ENCODE measurements at regions not wholly inside any gene's neighbourhood (a gene's known extent, or its start where the extent isn't known, plus 50 kb on each side); places are given as distances from the start of the nearest gene placed in this dataset.
"Not testable (repeated sequence)": the region's sequence is repeated elsewhere in the genome, so short reads cannot be mapped to it uniquely, and the experiment has no call there.

DNA sequence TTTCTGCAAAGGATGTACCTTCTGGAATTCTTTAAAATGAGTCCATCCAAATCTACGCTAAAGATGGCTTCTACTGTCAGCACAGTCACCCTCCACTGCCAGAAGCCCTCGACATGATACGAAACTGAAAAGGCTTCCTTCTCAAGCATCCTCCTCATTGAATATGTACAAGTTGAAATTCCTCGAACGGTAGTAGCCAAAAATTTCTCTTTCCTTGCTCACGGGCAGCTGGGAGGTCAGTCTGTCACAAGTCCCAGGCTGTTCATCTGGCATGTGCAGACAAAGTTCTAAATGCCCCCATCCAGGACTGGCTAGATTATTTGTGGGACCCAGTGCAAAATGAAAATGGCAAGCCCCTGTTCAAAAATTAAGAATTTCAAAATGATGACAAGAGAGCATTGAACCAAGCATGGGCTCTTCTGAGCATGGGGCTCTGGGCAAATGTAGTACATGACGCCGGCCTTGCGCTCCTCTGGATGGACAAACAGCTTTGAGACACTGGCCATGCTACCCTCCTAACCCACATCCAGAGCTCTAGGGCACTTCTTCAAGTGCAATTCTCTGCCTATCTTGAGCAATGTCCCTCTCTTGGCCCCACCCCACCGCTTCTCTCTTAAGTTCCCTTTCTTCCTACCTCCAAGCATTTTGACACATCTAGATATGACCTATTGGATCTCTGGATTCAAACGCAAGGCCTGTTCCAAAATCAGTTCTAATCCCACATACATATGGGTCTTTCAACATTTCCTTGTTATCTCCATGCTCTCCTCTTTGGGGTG lies 78.9 kb upstream of the FLT1 start:
- DNase-seq (no peak), ATAC-seq (ENCODE audit: low read depth in 2 of 2) (no peak)
- Histone ChIP-seq H3K27ac (ENCODE audit: insufficient read depth, low read length, poor library complexity, severe bottlenecking) (no peak overlapping the region), H3K4me1 (ENCODE audit: control insufficient read depth, insufficient read depth, low read length, poor library complexity, severe bottlenecking) (no peaks in the 10 kb centered on the region), H3K27me3 (ENCODE audit: control insufficient read depth, insufficient read depth, low read length) (no peaks in the 10 kb centered on the region), H3K9me3 (ENCODE audit: control insufficient read depth in 2 of 2, low read length in 2 of 2) (no peaks in the 10 kb centered on the region), H3K36me3 (ENCODE audit: control insufficient read depth, insufficient read depth, low read length) (no peaks in the 10 kb centered on the region), H3K4me3 (ENCODE audit: low read depth, low read length) (no peak overlapping the region)
- Mint-ChIP-seq H3K4me3 (no peak overlapping the region), H3K27me3 (peaks cover 13% of the 10 kb centered on the region), H3K27ac (no peak overlapping the region), H3K9me3 (no peaks in the 10 kb centered on the region), H3K4me1 (peaks cover 0 to 2% (median 0%) of the 10 kb centered on the region in 4 donors), H3K36me3 (no peaks in the 10 kb centered on the region)

DNA sequence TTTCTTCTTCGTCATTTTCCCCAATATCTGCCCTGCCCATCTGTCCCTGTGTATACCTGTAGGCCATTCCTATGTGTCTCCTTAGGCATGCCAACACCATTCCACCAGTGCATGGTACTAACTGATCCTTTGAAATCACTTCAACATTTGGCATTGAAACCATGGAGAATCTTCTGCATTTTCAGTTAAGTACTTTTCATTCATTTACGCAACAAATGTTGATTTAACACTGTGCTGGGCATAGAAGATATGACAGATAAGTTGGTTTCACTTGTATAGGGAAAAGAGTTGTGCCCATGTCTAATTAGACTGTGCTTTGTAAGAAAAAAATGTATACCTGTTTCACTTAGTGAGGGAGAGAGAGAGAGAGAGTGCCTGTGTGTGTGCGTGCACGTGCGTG lies 77.9 kb upstream of the FLT1 start:
- no peak overlapping the region for H3K4me3 ChIP-seq (ENCODE audit: low read depth, low read length)
- no peaks in the 10 kb centered on the region for H3K4me1 ChIP-seq (ENCODE audit: control insufficient read depth, insufficient read depth, low read length, poor library complexity, severe bottlenecking)
- Mint-ChIP-seq H3K4me3 (no peak overlapping the region), H3K27ac (no peak overlapping the region), H3K9me3 (no peaks in the 10 kb centered on the region), H3K27me3 (peaks cover 13% of the 10 kb centered on the region), H3K4me1 (peaks cover 0 to 2% (median 0%) of the 10 kb centered on the region in 4 donors), H3K36me3 (no peaks in the 10 kb centered on the region)
- no peaks in the 10 kb centered on the region for H3K27me3 ChIP-seq (ENCODE audit: control insufficient read depth, insufficient read depth, low read length)
- no peaks in the 10 kb centered on the region for H3K36me3 ChIP-seq (ENCODE audit: control insufficient read depth, insufficient read depth, low read length)
- ATAC-seq (ENCODE audit: low read depth in 2 of 2) = no peak
- no peaks in the 10 kb centered on the region for H3K9me3 ChIP-seq (ENCODE audit: control insufficient read depth in 2 of 2, low read length in 2 of 2)
- DNase-seq = no peak
- no peak overlapping the region for H3K27ac ChIP-seq (ENCODE audit: insufficient read depth, low read length, poor library complexity, severe bottlenecking)

DNA sequence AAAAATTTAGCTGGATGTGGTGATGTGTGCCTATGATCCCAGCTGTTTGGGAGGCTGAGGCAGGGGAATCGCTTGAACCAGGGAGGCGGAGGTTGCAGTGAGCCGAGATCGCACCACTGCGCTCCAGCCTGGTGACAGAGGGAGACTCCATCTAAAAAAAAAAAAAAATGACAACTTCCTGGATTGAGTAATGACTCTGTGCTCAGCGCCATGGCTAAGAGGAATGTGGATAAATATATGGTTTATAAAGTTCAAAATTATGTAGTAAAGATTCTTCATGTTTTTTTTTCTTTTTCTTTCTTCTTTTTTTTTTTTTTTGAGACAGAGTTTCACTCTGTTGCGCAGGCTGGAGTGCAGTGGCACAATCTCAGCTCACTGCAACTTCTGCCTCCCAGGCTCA lies 75.4 kb upstream of the FLT1 start:
- H3K36me3 ChIP-seq (ENCODE audit: control insufficient read depth, insufficient read depth, low read length); H3K4me1 ChIP-seq (ENCODE audit: control insufficient read depth, insufficient read depth, low read length, poor library complexity, severe bottlenecking); H3K9me3 Mint-ChIP-seq; H3K4me3 Mint-ChIP-seq; H3K27me3 Mint-ChIP-seq; H3K27ac ChIP-seq (ENCODE audit: insufficient read depth, low read length, poor library complexity, severe bottlenecking); H3K27me3 ChIP-seq (ENCODE audit: control insufficient read depth, insufficient read depth, low read length); H3K36me3 Mint-ChIP-seq; H3K27ac Mint-ChIP-seq; H3K9me3 ChIP-seq (ENCODE audit: control insufficient read depth in 2 of 2, low read length in 2 of 2); H3K4me1 Mint-ChIP-seq; H3K4me3 ChIP-seq (ENCODE audit: low read depth, low read length); DNase-seq; ATAC-seq (ENCODE audit: low read depth in 2 of 2): not testable (repeated sequence)

DNA sequence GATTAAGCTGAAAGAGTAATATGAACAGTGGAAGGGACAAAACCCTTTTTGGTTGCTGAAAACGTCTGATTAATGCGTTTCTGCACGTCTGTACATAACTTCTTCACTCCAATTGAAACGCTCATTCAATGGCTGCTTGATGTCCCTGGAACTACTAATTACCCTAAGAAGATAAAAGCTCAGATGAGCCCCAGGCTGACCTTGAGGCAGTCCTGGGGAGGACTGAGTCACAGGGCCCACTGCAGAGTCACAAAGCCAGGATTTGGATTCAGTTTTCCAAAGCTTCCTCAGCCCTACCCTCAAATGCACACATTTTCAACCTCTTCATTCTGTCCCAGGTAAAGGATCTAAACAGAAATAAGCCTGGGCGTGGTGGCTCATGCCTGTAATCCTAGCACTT lies 75.0 kb upstream of the FLT1 start:
- Histone ChIP-seq H3K9me3 (ENCODE audit: control insufficient read depth in 2 of 2, low read length in 2 of 2) (no peaks in the 10 kb centered on the region), H3K27ac (ENCODE audit: insufficient read depth, low read length, poor library complexity, severe bottlenecking) (no peak overlapping the region), H3K4me3 (ENCODE audit: low read depth, low read length) (no peak overlapping the region), H3K27me3 (ENCODE audit: control insufficient read depth, insufficient read depth, low read length) (no peaks in the 10 kb centered on the region), H3K4me1 (ENCODE audit: control insufficient read depth, insufficient read depth, low read length, poor library complexity, severe bottlenecking) (no peaks in the 10 kb centered on the region), H3K36me3 (ENCODE audit: control insufficient read depth, insufficient read depth, low read length) (no peaks in the 10 kb centered on the region)
- peaks cover 0 to 1% (median 0%) of the 10 kb centered on the region in 4 donors for H3K4me1 Mint-ChIP-seq
- no peaks in the 10 kb centered on the region for H3K9me3 Mint-ChIP-seq
- no peak for DNase-seq
- no peak overlapping the region for H3K27ac Mint-ChIP-seq
- H3K27me3 Mint-ChIP-seq = peaks cover 6% of the 10 kb centered on the region
- no peak overlapping the region for H3K4me3 Mint-ChIP-seq
- no peaks in the 10 kb centered on the region for H3K36me3 Mint-ChIP-seq
- no peak for ATAC-seq (ENCODE audit: low read depth in 2 of 2)

DNA sequence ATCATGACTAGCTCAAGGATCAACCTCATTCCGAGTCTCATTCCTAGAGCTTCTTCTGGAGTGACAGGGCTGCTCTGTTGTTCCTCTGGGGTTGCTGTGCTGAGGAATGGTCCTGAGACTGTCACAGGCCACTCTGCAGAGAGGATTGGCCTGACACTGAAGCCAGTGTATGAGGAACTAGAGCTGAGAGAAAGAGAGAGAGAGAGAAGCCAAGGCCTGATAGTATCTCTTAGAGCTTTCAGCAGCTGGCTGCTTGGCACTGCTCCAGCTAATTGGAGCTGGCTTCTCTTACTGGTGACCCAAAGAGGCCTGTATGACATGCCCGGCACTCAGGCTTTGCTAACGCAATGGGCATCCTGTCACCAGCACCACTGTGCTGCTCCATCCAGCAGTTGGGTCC lies 73.4 kb upstream of the FLT1 start:
- Mint-ChIP-seq H3K4me1 (no peaks in the 10 kb centered on the region), H3K4me3 (no peak overlapping the region), H3K27me3 (peaks cover 6% of the 10 kb centered on the region), H3K36me3 (no peaks in the 10 kb centered on the region), H3K27ac (no peak overlapping the region), H3K9me3 (no peaks in the 10 kb centered on the region)
- ATAC-seq (ENCODE audit: low read depth in 2 of 2) (no peak), DNase-seq (no peak)
- no peak overlapping the region for H3K4me3 ChIP-seq (ENCODE audit: low read depth, low read length)
- no peaks in the 10 kb centered on the region for H3K9me3 ChIP-seq (ENCODE audit: control insufficient read depth in 2 of 2, low read length in 2 of 2)
- H3K36me3 ChIP-seq (ENCODE audit: control insufficient read depth, insufficient read depth, low read length) = no peaks in the 10 kb centered on the region
- H3K27me3 ChIP-seq (ENCODE audit: control insufficient read depth, insufficient read depth, low read length) = no peaks in the 10 kb centered on the region
- H3K27ac ChIP-seq (ENCODE audit: insufficient read depth, low read length, poor library complexity, severe bottlenecking) = no peak overlapping the region
- no peaks in the 10 kb centered on the region for H3K4me1 ChIP-seq (ENCODE audit: control insufficient read depth, insufficient read depth, low read length, poor library complexity, severe bottlenecking)

DNA sequence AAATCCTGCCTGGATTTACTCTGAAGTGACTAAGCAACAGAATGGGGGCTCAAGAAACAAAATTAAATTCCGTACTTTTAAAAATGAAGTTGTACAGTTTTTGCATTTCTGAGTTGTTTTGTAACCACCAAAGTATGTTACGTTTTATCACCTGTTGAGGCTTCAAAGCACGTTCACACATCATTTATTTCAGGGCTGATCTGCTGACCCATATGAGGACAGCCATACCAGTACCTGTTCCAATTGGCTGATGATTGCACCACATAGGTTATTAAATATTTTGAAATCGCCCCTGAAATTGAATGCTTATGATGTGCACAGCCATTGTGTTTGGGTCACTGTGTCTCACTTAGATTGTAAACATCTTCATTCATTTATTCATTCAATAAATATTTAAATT lies 72.0 kb upstream of the FLT1 start:
- Mint-ChIP-seq H3K27ac (no peak overlapping the region), H3K27me3 (peaks cover 10% of the 10 kb centered on the region), H3K36me3 (no peaks in the 10 kb centered on the region), H3K9me3 (no peaks in the 10 kb centered on the region), H3K4me1 (no peaks in the 10 kb centered on the region), H3K4me3 (no peak overlapping the region)
- ATAC-seq (ENCODE audit: low read depth in 2 of 2) (no peak), DNase-seq (no peak)
- Histone ChIP-seq H3K27ac (ENCODE audit: insufficient read depth, low read length, poor library complexity, severe bottlenecking) (no peak overlapping the region), H3K4me3 (ENCODE audit: low read depth, low read length) (no peak overlapping the region), H3K27me3 (ENCODE audit: control insufficient read depth, insufficient read depth, low read length) (no peaks in the 10 kb centered on the region), H3K4me1 (ENCODE audit: control insufficient read depth, insufficient read depth, low read length, poor library complexity, severe bottlenecking) (no peaks in the 10 kb centered on the region), H3K9me3 (ENCODE audit: control insufficient read depth in 2 of 2, low read length in 2 of 2) (no peaks in the 10 kb centered on the region), H3K36me3 (ENCODE audit: control insufficient read depth, insufficient read depth, low read length) (no peaks in the 10 kb centered on the region)

DNA sequence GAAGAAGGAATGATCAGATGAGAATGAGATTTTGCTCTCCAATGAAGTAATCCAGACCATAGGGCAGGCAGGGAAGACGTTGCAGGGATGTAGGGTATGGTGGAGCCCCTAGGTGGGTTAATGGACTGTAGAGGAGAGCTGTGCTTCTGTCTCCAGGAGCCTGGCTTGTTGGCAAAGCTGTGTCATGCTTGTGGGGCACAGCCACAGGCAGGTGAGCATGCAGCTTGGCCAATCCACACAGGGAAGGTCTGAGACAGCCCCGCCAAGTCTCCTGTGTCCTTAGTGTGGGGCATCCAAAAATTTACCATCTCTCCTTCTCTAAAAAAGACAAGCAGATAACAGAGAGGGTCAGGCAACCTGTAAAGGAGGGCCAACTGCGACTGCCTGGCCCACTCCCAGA lies 71.4 kb upstream of the FLT1 start:
- no peaks in the 10 kb centered on the region for H3K4me1 ChIP-seq (ENCODE audit: control insufficient read depth, insufficient read depth, low read length, poor library complexity, severe bottlenecking)
- no peaks in the 10 kb centered on the region for H3K4me1 Mint-ChIP-seq
- no peak overlapping the region for H3K27ac ChIP-seq (ENCODE audit: insufficient read depth, low read length, poor library complexity, severe bottlenecking)
- ATAC-seq (ENCODE audit: low read depth in 2 of 2) (no peak), DNase-seq (no peak)
- H3K27me3 ChIP-seq (ENCODE audit: control insufficient read depth, insufficient read depth, low read length) = no peaks in the 10 kb centered on the region
- no peak overlapping the region for H3K4me3 Mint-ChIP-seq
- H3K36me3 ChIP-seq (ENCODE audit: control insufficient read depth, insufficient read depth, low read length) = no peaks in the 10 kb centered on the region
- no peaks in the 10 kb centered on the region for H3K9me3 Mint-ChIP-seq
- H3K9me3 ChIP-seq (ENCODE audit: control insufficient read depth in 2 of 2, low read length in 2 of 2) = no peaks in the 10 kb centered on the region
- H3K36me3 Mint-ChIP-seq = no peaks in the 10 kb centered on the region
- H3K27ac Mint-ChIP-seq = no peak overlapping the region
- H3K27me3 Mint-ChIP-seq = peaks cover 10% of the 10 kb centered on the region
- H3K4me3 ChIP-seq (ENCODE audit: low read depth, low read length) = no peak overlapping the region

DNA sequence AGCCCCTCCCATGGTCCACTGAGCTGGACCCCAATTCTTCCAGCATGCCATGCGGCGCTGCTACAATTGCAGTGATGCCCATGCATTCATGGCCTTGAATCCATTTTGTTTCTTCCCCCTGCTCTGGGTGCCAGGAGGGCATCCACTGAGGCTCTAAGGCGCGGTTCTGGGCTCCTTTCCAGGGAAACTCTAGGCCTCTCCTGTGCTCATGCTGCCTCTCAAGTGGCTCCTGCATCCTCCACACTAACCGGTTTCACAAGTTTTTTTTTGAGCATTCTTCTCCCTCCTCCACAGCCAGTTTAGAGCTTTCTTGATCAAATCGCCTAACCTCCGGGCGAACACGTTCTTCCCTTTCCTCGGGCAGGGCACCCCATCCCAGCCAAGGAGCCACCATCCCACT lies 69.1 kb upstream of the FLT1 start:
- H3K27me3 Mint-ChIP-seq = peaks cover 9% of the 10 kb centered on the region
- no peak overlapping the region for H3K4me3 Mint-ChIP-seq
- no peak for ATAC-seq (ENCODE audit: low read depth in 2 of 2)
- DNase-seq = no peak
- no peak overlapping the region for H3K27ac Mint-ChIP-seq
- H3K9me3 ChIP-seq (ENCODE audit: control insufficient read depth in 2 of 2, low read length in 2 of 2) = no peaks in the 10 kb centered on the region
- H3K4me1 Mint-ChIP-seq = no peaks in the 10 kb centered on the region
- H3K4me3 ChIP-seq (ENCODE audit: low read depth, low read length) = no peak overlapping the region
- H3K27me3 ChIP-seq (ENCODE audit: control insufficient read depth, insufficient read depth, low read length) = no peaks in the 10 kb centered on the region
- no peaks in the 10 kb centered on the region for H3K4me1 ChIP-seq (ENCODE audit: control insufficient read depth, insufficient read depth, low read length, poor library complexity, severe bottlenecking)
- no peak overlapping the region for H3K27ac ChIP-seq (ENCODE audit: insufficient read depth, low read length, poor library complexity, severe bottlenecking)
- H3K36me3 Mint-ChIP-seq = no peaks in the 10 kb centered on the region
- no peaks in the 10 kb centered on the region for H3K36me3 ChIP-seq (ENCODE audit: control insufficient read depth, insufficient read depth, low read length)
- no peaks in the 10 kb centered on the region for H3K9me3 Mint-ChIP-seq

All from CD4-positive, CD25-positive, alpha-beta regulatory T cell (primary cell).